Stimulated activated CD8-positive, alpha-beta memory T cell treated with anti-CD3 and anti-CD28 coated beads, Interleukin-15, amount 100 ng/mL, for 1 hour (primary cell): ENCODE measurements at regions not wholly inside any gene's neighbourhood (a gene's known extent, or its start where the extent isn't known, plus 50 kb on each side); places are given as distances from the start of the nearest gene placed in this dataset.
"Not testable (repeated sequence)": the region's sequence is repeated elsewhere in the genome, so short reads cannot be mapped to it uniquely, and the experiment has no call there.

ENCODE experiments used
- DNase-seq: peaks from one replicate; pipeline ENCODE4 v3.0.0-alpha.2; 2020; ENCODE audit warnings: low read depth

DNA sequence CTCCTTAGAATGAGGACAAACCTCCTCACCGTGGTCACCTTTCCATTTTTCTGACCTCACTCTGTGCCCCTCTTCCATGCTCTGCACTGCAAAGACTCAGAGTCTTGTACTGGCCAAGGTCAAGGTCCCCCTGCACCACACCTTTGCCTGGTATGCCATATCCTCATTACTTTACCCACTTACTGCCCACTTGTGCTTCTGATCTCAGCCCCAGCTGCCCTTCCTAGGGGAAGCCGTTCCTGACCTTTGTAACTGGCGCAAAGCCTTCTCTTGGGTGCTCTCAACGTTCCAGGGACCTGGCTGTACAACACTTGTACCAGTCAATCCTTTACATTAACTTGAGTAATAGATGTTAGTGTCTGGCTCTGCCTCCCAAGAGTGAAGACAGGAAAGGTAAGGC, 256.0 kb downstream of the SV2B start:
- no peak for DNase-seq

DNA sequence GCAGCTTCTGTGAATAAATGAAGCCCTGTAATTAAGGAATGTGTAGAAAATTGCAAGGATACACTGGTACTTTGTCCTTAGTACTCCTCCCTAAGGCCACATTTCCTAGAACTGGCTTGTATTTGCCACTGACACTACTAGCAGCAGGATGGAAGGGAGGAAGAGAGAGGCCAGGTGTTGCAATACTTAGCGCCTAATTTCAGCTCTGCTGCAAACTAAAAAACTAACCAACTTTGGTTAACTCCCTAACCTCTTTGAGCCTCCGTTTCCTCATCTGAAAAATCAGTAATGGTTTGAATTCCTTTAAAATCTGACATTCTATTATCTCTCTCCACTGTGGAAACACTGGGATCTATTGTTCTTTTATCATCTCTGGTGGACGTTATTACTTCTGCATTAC, 257.0 kb downstream of the SV2B start:
- DNase-seq = no peak

DNA sequence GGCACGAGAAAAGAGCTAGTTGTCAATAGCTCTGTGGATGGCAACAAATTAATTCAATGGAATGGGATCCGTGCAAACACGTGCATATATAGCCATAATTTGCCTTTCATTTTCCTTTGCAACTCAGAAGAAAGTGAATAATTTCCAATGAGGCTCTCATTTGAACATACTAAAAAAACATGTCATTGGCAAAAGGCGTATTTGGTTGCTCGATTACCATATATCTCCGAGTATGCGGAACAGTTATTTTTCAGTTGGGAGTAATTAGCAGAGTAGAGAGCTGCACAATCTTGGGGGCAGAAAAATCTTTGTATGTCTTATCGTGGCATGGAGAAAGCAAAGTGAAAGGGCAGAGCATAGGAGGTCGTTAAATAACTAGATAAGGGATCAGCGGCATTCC, 257.4 kb downstream of the SV2B start:
- no peak for DNase-seq

DNA sequence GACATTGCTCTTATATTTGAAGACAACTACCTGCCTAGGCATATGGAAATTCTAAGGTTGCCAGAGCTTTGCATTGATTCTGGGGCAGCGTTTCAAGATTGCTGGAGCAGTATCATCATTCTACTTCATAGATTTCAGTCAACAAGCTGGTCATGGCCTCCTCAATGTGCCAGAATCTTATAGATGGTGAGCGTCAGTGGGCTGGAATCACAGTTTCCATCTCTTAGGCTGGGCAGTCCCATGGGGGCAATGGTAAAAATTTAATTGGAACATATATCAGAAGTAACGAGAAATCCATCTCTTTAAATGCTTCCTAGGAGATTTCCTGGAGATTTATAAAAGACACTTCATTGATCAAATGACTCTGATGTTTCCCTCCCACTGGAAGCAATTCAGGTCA, 258.3 kb downstream of the SV2B start:
- no peak for DNase-seq

DNA sequence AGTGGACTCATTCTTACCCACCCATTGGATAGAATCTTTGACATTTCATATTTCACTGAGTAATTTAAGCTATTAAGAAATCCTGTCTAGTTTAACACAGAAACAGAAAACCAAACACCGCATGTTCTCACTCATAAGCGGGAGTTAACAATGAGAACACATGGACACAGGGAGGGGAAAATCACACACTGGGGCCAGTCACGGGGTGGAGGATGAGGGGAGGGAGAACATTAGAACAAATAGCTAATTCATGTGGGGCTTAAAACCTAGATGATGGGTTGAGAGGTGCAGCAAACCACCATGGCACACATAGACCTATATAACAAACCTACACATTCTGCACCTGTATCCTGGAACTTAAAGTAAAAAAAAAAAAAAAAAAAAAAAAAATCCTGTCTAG, 261.6 kb downstream of the SV2B start:
- not testable (repeated sequence) for DNase-seq

DNA sequence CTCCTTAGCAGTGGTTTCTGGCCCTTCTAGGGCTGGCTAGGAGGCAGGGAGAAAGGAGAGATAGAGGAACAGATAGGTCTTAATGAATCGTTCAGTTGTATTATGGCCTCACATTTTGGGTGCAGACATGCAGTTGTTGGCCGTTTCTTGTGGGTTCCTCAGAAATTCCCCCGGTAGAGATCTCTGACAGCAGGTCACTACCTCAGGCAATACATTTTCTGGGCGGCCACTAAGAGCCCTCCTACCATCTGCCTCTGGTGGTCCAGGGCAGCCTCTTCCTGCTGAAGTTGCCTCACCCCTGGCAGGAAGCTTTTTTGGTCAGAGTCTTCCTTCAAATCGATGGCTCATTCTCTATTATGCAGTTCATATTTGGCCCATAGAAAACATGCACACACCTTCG, 266.1 kb downstream of the SV2B start:
- DNase-seq = no peak

DNA sequence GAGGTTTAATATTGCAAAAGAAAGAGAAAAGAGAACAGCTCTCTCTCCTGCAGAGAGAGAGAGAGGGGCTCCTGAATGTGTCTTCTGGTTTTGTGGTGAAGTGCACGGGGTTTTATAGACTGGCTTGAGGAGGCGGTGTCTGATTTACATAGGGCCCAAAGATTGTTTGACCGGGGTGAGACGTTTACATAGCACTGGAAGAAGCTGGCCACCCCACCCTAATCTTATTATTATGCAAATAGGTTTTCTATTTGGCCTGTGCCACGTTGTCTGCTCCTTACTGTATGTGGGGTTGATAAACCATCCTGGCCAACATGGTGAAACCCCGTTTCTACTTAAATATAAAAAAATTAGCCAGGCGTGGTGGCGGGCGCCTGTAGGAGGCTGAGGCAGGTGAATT, 268.6 kb downstream of the SV2B start:
- DNase-seq = no peak

DNA sequence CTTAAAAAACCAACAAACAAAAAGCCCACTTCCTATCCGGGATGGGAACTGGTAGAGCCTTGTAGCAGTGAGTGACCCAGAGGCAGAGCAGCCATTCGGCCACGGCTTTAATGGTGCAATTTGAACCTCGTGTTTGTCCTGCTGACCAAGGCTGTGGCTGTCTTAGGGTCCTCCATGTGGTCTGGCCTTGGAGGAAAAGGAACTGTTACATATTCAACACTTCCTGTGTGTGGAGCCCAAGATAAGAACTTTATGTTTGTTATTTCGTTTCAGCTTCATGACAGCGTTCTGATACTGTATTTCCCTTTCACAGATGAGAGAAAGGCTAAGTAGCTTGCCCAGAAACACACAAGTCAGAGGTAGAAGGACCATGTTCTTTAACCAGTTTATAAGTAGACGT, 269.8 kb downstream of the SV2B start:
- DNase-seq = no peak

DNA sequence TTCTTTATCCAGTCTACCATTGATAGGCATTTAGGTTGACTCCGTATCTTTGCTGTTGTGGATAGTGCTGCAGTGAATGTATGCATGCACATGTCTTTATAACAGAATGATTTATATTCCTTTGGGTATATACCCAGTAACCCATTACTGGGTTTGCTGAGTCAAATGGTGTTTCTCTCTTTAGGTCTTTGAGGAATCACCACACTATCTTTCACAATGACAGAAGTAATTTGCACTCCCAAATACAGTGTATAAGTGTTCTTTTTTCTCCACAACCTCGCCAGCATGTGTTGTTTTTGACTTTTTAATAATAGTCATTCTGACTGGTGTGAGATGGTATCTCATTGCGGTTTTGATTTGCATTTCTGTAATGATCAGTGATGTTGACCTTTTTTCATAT, 271.3 kb downstream of the SV2B start:
- DNase-seq = not testable (repeated sequence)

DNA sequence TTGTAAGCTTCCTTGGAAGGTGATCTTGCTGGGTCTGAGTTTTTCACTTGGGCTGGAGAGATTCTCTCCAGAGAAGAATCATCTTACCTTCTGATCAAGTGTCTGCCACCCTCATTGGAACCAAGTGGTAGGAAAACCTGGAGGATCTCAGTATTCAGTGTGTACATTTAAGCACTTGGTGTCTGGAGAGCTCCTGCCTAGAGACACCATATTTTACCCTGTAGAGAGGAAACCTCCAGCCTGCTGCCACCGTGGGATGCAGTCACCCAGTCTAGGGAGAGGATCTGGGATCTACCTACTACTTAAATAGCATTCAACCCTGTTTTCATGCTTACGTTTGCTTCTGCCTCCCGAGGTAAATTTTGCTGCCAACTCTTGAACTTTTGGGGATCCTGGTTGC, 274.3 kb downstream of the SV2B start:
- no peak for DNase-seq

DNA sequence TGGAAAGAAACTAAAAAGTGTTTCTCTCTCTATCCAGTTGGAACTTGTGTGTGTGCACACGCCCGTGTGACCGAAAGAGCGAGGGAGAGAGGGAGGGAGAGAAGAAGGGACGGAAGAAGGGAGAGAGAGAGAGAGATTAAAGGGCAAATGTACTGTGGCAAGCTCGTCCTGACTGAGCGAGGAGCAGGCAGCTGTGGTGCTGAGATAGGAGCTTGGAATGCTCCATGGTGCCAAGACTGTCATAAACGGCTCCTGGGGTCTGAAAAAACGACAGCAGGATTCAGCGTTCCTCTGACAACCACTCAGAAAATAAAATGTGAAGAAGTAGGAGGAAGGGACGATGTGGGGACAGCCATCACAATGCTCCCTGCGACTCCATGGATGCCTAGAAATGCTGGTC, 276.0 kb downstream of the SV2B start:
- no peak for DNase-seq

DNA sequence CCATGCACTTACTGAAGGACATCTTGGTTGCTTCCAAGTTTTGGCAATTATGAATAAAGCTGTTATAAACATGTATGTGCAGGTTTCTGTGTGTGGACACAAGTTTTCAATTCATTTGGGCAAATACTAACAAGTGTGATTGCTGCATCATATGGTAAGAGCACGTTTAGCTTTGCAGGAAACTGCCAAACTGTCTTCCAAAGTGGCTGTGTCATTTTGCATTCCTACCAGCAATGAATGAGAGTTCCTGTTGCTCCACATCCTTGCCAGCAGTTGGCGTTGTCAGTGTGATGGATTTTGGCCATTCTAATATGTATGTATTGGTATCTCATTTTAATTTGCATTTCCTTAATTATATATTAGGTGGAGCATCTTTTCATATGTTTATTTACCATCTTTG, 280.1 kb downstream of the SV2B start:
- DNase-seq = no peak

DNA sequence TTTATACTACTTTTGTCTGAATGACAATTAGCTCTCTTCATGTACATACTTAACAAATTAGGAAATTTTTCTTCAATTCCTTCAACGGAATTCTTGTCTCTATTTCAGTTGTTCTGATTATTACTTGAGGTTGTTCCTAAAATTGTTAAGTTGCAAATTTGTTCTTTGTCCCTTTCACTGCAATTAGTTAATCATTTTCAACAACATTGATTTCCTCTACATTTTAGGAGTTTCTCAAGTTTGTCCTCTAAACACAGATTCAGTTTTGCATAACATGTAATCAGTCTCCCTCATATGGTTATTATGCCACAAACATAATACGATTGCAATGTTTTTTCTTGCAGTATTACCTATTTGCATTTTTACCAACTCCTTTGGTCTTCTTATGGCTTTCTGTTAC, 283.5 kb downstream of the SV2B start:
- no peak for DNase-seq

DNA sequence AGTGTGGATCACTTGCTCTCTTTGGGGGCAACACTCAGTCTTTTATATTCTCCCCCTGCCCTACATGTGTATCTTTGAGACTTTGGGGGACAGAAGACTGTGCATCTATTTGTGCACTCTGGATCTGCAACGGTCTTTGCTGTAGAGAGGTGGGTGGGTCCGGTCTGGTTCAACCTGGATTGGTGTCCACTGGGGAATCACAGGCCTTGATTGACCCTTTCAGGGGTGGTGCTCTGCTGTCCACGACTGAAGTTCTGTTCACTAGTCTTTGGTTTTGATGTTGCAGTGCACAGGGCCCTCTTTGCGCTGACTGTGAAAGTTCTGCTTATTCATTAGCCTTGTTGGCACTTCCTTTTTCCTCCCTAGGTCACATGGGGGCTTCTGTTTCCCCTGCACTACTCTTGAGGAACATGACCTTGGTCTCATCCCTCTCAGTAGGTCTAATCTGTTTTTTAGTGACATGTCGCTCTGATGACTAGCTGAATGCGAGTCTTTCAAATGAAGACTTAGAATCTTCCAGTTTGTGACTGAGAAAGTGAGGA, 284.2 kb downstream of the SV2B start:
- DNase-seq = no peak

DNA sequence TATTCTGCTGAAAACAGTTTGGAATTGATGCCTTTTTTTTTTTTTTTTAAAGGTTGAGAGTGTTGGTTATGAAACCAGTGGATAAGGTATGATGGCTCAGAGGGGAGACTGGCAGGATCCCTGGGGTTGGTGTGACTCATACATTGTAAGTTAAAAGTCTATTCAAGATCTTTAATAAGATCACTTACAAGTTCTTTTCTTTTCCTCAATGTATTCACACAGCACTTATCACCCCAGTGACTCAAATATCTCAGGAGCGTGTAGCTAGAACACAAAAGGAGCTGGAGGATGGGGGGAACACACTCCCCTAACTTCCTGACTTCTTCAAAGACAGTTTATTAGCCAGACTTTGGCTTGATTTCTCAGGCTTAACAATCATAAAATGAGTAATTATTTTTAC, 285.3 kb downstream of the SV2B start:
- DNase-seq = no peak

DNA sequence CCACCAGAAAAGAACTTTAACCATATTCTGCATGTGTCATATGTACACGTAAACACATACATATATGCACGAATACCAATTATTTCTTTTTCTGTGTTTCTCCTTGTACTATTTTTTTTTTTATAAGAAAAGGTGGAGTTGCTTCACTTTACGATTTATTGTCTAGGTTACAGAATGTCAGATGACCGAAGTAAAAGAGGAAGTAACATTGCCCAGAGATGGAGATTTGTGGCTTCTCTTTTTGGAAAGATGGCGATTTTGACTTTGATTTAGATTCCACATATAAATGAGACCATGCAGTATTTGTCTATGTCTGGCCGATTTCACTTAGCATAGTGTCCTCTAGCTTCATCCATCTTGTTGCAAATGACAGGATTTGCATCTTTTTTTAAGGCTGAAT, 293.1 kb downstream of the SV2B start:
- no peak for DNase-seq

DNA sequence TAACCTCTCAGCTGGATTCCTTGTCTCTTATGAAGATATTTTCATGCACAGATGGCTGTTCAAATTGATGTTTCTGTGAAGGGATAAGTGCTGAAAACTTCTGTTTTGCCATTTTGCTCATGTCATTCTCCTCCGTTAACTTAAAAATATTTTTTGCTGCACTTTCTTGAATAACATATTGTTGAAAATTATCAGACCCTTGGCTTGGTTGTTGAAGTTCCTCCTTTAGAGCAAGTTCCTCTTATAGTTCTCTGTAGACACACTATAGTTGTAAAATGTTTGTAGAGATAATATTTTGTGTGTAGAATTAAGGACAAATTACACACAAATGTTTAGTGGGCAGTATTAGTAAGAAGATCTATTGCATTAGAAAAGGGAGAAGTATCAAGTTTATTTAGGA, 300.4 kb downstream of the SV2B start:
- no peak for DNase-seq

DNA sequence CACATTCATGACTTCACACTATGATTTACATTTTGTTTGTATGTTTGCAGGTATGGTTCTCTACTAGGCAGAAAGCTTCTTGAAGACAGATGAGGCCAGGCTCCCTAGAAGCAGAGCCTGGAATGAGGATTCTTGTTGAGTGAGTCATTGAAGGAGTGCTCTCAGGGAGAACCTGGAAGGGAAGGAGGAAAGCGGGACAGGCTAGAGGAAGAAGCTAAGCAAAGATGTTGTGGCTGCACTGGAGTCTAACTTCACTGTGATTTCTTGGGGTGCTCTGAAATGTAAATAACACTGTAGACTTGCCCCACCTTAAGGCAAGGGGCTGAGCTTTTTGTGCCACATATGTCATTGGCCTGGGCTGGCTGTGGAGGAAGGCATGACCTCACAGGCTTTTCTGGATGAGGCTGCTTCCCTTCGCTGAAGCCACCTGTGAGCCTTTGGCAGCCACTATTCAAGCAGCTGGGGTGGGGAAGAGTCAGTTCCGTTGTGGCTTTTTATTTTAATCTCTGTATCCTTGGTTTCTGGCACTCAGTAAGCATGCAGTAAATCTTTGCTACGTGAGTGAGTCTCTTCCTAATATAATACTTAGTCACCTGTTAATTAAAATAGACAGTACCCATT, 307.3 kb downstream of the SV2B start:
- no peak for DNase-seq

DNA sequence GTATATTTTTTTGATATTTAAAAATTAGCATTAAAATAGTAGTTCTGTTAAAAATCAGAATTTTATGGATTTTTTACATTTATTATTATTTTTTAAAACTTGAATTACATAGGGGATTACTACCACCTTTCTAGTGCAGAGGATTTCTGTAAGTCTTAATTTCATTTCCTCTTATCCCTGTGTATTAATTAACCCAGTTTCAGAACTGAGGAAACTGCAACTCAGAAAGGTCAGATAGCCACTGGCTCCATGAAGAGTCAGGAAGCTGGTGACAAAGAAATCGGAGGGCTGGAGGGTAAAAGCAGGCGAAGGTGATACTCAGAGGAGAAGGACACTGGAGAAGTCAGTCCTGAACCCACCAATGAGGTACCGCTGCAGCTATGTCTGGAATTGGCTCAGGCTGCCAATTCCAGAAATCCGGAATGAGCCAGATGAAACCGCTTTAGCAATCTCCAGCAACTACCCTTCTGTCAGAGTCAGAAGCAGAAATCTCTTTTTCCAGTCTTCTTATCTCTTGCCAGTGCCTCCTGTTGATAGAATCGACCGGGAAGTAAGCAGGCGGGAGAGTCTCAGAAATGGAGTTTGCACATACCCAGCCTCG, 308.5 kb downstream of the SV2B start:
- DNase-seq = no peak

DNA sequence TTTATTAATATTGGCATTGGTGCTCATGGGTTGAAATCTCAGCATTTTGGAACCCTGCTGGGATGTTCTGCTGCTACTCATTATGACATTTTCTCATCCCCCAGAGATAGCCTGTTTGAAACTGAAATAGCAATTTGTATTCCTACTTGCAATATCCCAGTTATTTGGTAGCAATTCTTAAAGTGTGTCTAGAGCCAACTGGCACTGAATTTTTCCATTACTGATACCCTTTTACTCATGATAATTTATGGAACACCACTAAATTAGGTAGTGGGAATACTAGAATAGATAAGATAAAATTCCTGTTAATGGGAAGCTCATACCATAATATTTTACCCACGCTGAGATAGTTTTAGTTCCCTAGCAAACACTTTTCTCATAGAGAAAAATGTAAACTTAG, 309.3 kb downstream of the SV2B start:
- no peak for DNase-seq

DNA sequence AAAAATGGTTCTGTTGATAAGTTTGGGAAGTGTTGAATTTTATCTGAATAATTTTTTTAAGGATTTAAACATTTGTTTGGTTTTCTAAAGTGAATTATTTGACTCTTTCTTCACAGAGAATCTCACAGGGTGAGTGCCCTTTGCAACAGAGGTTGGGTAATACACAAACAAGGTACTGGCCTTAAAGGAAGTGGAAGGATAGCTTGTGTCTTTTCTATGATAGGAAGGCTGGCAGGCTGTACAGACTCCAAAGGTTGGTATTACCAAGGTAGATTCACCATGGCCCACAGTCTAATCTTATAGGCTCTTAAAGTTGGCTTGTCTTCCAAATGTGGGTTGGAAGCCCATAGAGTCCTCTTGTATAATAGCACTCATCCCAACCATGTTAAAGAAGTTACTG, 311.5 kb downstream of the SV2B start:
- DNase-seq = no peak

DNA sequence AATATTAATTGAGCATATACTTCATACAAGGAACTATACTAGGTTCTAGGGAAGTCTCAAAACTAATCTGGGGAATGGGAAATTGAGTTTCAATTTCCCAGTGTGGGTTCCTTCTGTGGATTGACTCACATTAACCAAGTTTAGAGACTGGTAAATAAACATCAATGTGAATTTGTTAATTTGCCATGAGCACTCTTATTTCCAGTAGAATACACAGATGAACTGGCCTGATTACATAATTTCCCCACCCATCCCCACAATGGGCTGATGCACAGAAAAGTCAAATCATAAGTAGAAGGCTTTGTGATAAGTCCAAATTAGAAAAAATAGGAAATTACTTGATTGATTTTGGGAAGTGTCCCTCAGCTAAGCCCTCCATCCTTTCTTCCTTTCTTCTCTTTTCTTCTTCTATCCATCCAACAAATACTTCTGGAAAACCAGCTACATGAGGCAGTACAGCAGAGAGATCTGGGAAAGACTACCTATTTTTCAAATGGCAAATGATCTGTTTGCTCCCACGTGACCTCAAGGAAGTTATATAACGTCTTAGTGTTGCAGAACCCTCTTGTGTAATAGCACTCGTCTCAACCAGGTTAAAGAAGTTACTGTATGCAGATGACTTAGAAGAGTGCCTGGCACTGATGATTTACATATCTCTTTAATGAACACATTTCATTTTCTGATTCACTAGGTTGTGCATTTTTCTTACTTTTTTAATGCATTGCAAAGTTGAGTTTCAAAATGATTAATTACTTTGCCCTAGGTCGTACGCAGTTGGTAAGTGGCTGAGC, 312.3 kb downstream of the SV2B start:
- DNase-seq = no peak

DNA sequence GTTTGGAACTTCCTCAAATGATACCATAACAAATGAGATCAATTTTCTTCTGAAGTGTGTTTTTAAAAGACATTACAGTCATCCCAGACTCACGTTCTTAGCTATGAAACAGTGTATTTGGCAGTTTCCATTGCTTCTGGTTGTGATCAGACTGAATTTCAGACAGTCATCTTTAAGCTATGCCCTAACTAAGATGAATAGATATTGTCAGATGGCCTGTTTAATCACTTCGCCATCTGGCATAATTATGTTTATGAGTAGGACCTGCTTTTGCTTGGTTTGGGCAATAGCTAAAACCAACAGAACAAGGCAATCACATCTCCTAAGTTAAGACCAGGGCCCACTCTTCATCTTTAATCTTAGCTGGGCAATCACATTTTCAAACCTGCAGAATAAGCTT, 313.1 kb downstream of the SV2B start:
- DNase-seq = no peak
